HEK293T (cell line): ENCODE measurements at regions not wholly inside any gene's neighbourhood (a gene's known extent, or its start where the extent isn't known, plus 50 kb on each side); places are given as distances from the start of the nearest gene placed in this dataset.

Source experiments
- CTCF ChIA-PET: fragments of 350-600 bp; formaldehyde crosslinking; extraction: SDS; loops from one replicate; lab custom pipeline; 2021; ENCODE audit warnings: antibody characterized with exemption, inconsistent platforms; lab: Yijun Ruan, JAX
- POLR2A ChIA-PET: fragments of 350-600 bp; formaldehyde crosslinking; extraction: SDS; loops from one replicate; lab custom pipeline; 2020; ENCODE audit warnings: antibody characterized with exemption, inconsistent platforms; lab: Yijun Ruan, JAX
- DNase-seq: peaks from one replicate; pipeline ENCODE4 v3.0.0; 2012; ENCODE audit warnings: mixed read lengths; ENCODE audit errors: extremely low spot score
- ARNT ChIP-seq: fragments of 450-650 bp; IDR thresholded peaks from 2 replicates; pipeline ENCODE4 v1.6.1; 2017; ENCODE audit warnings: mild to moderate bottlenecking
- BHLHE40 ChIP-seq: fragments of 450-650 bp; IDR thresholded peaks from 2 replicates; pipeline ENCODE4 v1.6.1; 2016; ENCODE audit warnings: mild to moderate bottlenecking, moderate library complexity, borderline replicate concordance
- CTBP1 ChIP-seq: fragments of 450-650 bp; IDR thresholded peaks from 2 replicates; pipeline ENCODE4 v1.6.1; 2016; ENCODE audit warnings: borderline replicate concordance
- ELF4 ChIP-seq: fragments of 450-650 bp; IDR thresholded peaks from 2 replicates; pipeline ENCODE4 v1.6.1; 2017; ENCODE audit warnings: antibody characterized with exemption
- FOXA1 ChIP-seq: fragments of 450-650 bp; IDR thresholded peaks from 2 replicates; pipeline ENCODE4 v1.6.1; 2016; ENCODE audit warnings: mild to moderate bottlenecking
- FOXK2 ChIP-seq: fragments of 450-650 bp; IDR thresholded peaks from 2 replicates; pipeline ENCODE4 v1.6.1; 2016; ENCODE audit warnings: mild to moderate bottlenecking
- FOXM1 ChIP-seq: fragments of 450-650 bp; IDR thresholded peaks from 2 replicates; pipeline ENCODE4 v1.6.1; 2017; ENCODE audit warnings: mild to moderate bottlenecking, borderline replicate concordance
- HDGF ChIP-seq: fragments of 450-650 bp; IDR thresholded peaks from 2 replicates; pipeline ENCODE4 v1.6.1; 2017; ENCODE audit warnings: antibody characterized with exemption, borderline replicate concordance
- L3MBTL2 ChIP-seq: fragments of 450-650 bp; conservative IDR thresholded peaks from 2 replicates; pipeline ENCODE4 v1.6.1; 2016; ENCODE audit warnings: mild to moderate bottlenecking
- LEF1 ChIP-seq: fragments of 450-650 bp; IDR thresholded peaks from 2 replicates; pipeline ENCODE4 v1.6.1; 2017; ENCODE audit warnings: mild to moderate bottlenecking, borderline replicate concordance
- NFRKB ChIP-seq: fragments of 450-650 bp; IDR thresholded peaks from 2 replicates; pipeline ENCODE4 v1.6.1; 2016; ENCODE audit warnings: mild to moderate bottlenecking, moderate library complexity
- SP1 ChIP-seq: fragments of 450-650 bp; IDR thresholded peaks from 2 replicates; pipeline ENCODE4 v1.6.1; 2017
- SUZ12 ChIP-seq: fragments of 450-650 bp; IDR thresholded peaks from 2 replicates; pipeline ENCODE4 v1.6.1; 2016; ENCODE audit warnings: mild to moderate bottlenecking
- TARDBP ChIP-seq: fragments of 450-650 bp; IDR thresholded peaks from 2 replicates; pipeline ENCODE4 v1.6.1; 2016
- ZNF384 ChIP-seq: fragments of 450-650 bp; IDR thresholded peaks from 2 replicates; pipeline ENCODE4 v1.6.1; 2016
- TF ChIP-seq, protein P1 (sequence below): fragments of 450-650 bp; IDR thresholded peaks from 2 replicates; pipeline ENCODE4 v1.6.1; 2016

DNA sequence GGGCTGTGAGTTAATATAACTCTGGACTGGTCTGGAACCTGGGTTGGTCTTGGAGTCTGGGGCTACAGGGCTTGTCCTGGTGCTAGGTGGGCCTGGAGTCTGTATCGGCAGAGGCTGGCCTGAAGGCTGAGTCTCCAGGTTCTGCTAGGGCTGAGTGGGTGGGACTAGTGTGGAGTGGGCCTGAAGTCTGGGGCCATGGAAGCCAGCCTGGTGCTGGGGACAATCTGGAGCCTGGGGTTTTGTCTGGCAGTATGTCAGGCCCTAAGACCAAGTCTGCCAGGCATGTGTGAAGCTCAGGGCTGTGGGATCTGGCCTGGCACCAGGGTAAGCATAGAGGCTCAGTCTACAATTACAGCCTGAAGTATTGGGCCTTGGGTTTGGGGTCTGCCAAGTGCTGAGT, 742.6 kb upstream of the GRIA3 start:
- CTCF ChIA-PET: no interaction called here
- no peak for TF ChIP-seq ARNT
- POLR2A ChIA-PET: no interaction called here

DNA sequence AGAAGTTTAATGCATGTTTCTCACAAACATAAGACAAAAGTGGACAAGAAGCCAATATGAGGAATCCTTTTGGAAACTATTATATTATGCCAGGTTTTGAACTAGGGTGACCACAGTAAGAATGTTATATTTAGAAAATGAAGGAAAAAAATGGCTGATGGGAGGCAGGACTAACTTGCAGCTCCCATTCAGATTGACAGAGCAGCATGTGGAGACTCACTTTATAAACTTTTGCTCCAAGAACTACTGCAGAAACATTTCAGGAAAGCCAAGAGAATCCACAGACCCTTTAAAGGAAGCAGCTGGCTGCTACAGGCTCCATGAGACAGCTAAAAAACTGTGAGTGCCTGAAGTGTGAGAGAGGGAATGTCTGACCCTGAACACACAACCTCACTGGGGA, 738.6 kb upstream of the GRIA3 start:
- ChIA-PET CTCF (no interaction called here), POLR2A (no interaction called here)
- TF ChIP-seq L3MBTL2: no peak
- no peak for TF ChIP-seq SUZ12
- no peak for TF ChIP-seq ZNF384
- no peak for TF ChIP-seq SP1
- no peak for TF ChIP-seq FOXM1
- no peak for TF ChIP-seq LEF1
- TF ChIP-seq, protein P1, sequence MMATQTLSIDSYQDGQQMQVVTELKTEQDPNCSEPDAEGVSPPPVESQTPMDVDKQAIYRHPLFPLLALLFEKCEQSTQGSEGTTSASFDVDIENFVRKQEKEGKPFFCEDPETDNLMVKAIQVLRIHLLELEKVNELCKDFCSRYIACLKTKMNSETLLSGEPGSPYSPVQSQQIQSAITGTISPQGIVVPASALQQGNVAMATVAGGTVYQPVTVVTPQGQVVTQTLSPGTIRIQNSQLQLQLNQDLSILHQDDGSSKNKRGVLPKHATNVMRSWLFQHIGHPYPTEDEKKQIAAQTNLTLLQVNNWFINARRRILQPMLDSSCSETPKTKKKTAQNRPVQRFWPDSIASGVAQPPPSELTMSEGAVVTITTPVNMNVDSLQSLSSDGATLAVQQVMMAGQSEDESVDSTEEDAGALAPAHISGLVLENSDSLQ: no peak
- TF ChIP-seq FOXA1: no peak
- no peak for TF ChIP-seq TARDBP
- TF ChIP-seq NFRKB: no peak
- DNase-seq: no peak

More for the DNA sequence above, 742.6 kb upstream of the GRIA3 start:
- DNase-seq: no peak

DNA sequence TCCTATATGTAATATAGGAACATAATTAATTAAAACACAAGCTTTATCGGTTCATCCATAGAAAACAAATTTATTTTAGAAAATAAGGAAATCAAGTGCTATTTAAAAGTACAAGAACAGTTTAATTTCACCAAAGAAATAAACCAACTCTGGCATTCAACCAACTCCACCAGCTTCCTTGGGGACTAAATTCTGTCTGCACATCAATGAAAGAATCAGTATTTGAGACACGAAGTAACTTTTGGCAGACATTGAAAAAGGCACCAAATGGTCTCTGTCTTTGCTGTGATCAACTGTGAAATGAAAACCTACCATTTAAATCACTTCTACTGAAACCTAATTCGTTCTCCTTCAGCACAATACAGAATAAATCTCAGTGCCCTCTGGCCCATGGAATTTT, 719.7 kb upstream of the GRIA3 start:
- CTCF ChIA-PET: no interaction called here
- POLR2A ChIA-PET: no interaction called here

DNA sequence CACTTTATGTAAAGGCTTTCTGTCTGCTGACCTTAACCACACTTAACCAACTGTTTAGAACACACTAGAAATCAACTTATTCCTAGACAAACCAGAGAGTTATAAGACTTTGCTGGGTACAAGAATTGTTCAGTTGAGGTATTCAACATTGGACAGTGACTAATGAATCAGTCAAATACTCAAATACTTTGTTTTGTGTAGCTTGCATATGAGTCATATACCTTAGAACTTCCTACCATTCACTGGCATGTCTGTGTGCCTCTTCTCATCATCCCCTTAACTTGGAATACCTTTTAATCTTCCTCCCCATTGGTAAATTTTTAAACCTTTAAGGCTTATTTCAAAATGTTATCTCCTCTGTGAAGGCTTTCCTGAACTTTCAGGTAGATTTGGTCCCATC, 708.8 kb upstream of the GRIA3 start:
- ChIA-PET CTCF (no interaction called here), POLR2A (no interaction called here)
- TF ChIP-seq FOXM1 (no peak), SP1 (no peak), NFRKB (no peak), SUZ12 (no peak), ELF4 (no peak), TARDBP (no peak), BHLHE40 (no peak), L3MBTL2 (no peak), FOXK2 (no peak)
- TF ChIP-seq, protein P1: no peak
- no peak for DNase-seq

More for the DNA sequence above, 719.7 kb upstream of the GRIA3 start:
- no peak for DNase-seq
- TF ChIP-seq LEF1 (no peak), SUZ12 (no peak), L3MBTL2 (no peak), FOXM1 (no peak)

DNA sequence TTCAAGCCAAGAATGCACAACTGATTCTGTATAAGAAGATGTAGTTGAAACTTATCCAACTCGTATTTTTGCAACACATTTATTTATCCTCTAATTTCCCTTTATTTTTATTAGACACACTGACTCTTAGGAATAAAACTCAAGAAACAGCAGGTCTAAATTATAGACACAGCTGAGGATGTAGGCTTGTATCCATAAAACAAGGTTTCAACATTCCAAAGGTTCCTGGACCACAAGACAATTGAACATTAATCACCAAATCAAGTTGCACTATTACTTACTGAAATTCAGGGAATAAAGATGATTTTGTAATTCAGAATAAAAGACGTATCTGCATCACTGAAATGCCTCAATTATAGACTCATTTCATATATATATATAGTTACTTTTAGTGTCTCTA, 683.5 kb upstream of the GRIA3 start:
- TF ChIP-seq ARNT (no peak), HDGF (no peak), FOXM1 (no peak), L3MBTL2 (no peak), ELF4 (no peak), BHLHE40 (no peak), SP1 (no peak), CTBP1 (no peak), LEF1 (no peak)
- DNase-seq: no peak
- ChIA-PET POLR2A (no interaction called here), CTCF (no interaction called here)

DNA sequence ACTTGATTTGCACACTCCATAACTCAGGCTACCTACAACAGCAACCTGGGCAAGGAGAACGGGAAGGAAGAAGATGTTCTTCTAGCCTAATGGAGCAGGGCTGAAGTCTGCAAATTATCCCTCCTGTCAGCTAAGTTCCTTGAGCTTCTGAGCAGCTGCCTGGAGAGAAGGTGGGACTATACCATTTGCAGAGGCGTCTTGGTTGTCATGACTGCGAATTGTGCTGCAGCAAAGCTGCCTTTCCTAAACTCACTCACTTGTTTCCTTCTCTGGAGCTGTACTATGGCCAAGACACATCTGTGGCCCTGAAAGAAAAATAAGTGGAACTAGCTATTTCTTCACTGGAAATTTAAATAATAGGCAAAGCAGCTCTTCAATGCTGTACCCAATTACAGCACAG, 682.4 kb upstream of the GRIA3 start:
- TF ChIP-seq FOXK2: no peak
- no peak for TF ChIP-seq NFRKB
- no peak for TF ChIP-seq FOXM1
- no peak for TF ChIP-seq HDGF
- TF ChIP-seq LEF1: no peak
- no peak for TF ChIP-seq L3MBTL2
- TF ChIP-seq ZNF384: no peak
- no peak for TF ChIP-seq CTBP1
- no peak for DNase-seq
- ChIA-PET CTCF (no interaction called here), POLR2A (no interaction called here)

DNA sequence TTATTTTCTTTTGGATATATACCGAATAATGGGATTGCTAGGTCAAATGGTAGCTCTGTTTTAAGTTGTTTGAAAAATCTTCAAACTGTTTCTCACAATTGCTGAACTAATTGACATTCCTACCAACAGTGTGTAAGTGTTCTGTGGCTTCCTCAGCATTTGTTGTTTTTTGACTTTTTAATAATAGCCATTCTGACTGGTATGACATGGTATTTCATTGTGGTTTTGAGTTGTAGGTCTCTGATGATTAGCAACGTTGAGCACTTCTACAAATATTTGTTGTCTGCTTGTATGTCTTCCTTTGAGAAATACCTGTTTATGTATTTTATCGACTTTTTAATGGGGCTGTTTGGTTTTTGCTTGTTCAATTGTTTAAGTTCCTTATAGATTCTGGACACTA, 680.1 kb upstream of the GRIA3 start:
- DNase-seq: no peak
- POLR2A ChIA-PET: no interaction called here
- CTCF ChIA-PET: no interaction called here
- TF ChIP-seq SUZ12 (no peak), SP1 (no peak), BHLHE40 (no peak), FOXA1 (no peak), LEF1 (no peak), ZNF384 (no peak), FOXM1 (no peak), NFRKB (no peak), CTBP1 (no peak), HDGF (no peak), FOXK2 (no peak), TARDBP (no peak), ELF4 (no peak), ARNT (no peak)
- TF ChIP-seq, protein P1: no peak
